ENCODE measurements at regions not wholly inside any gene's neighbourhood (a gene's known extent, or its start where the extent isn't known, plus 50 kb on each side); places are given as distances from the start of the nearest gene placed in this dataset.
A peak's percentile ranks its signal among the peaks of the same experiment; 100 is the strongest.
"Not testable (repeated sequence)": the region's sequence is repeated elsewhere in the genome, so short reads cannot be mapped to it uniquely, and the experiment has no call there.

GRCh38 chr14:55822906-55823305 lies 242.9 kb downstream of the KTN1 start:
- no peak for TF ChIP-seq CTCF (conservative IDR thresholded peaks at IDR 0.05)
- TF ChIP-seq ZFX (IDR thresholded peaks at IDR 0.05), result no peak
- no peak overlapping the region for H3K27ac ChIP-seq

- H3K27ac ChIP-seq, result peak overlapping the region; percentile 44; the same call in 1 of the 2 replicates
- TF ChIP-seq CTCF (conservative IDR thresholded peaks at IDR 0.05), result no peak
- no peak for TF ChIP-seq ZFX (IDR thresholded peaks at IDR 0.05)
These were observed 252.3 kb downstream of the KTN1 start for GRCh38 chr14:55832122-55832911.

GRCh38 chr14:55832974-55833373 lies 253.0 kb downstream of the KTN1 start:
- no peak for TF ChIP-seq CTCF (conservative IDR thresholded peaks at IDR 0.05)
- TF ChIP-seq ZFX (IDR thresholded peaks at IDR 0.05), result no peak
- H3K27ac ChIP-seq, result no peak overlapping the region

GRCh38 chr14:55834390-55834789 lies 254.4 kb downstream of the KTN1 start:
- no peak overlapping the region for H3K27ac ChIP-seq
- TF ChIP-seq ZFX (IDR thresholded peaks at IDR 0.05), result no peak
- no peak for TF ChIP-seq CTCF (conservative IDR thresholded peaks at IDR 0.05)

- no peak overlapping the region for H3K27ac ChIP-seq
- TF ChIP-seq CTCF (conservative IDR thresholded peaks at IDR 0.05) (no peak), ZFX (IDR thresholded peaks at IDR 0.05) (no peak)
These were observed 256.0 kb downstream of the KTN1 start for GRCh38 chr14:55835985-55836384.

- H3K27ac ChIP-seq, result no peak overlapping the region
- TF ChIP-seq ZFX (IDR thresholded peaks at IDR 0.05) (no peak), CTCF (conservative IDR thresholded peaks at IDR 0.05) (no peak)
These were observed 257.5 kb downstream of the KTN1 start for GRCh38 chr14:55837467-55837866.

GRCh38 chr14:55838529-55839052 lies 258.6 kb downstream of the KTN1 start:
- H3K27ac ChIP-seq, result no peak overlapping the region
- TF ChIP-seq CTCF (conservative IDR thresholded peaks at IDR 0.05), result no peak
- no peak for TF ChIP-seq ZFX (IDR thresholded peaks at IDR 0.05)

GRCh38 chr14:55839301-55839947 lies 259.4 kb downstream of the KTN1 start:
- H3K27ac ChIP-seq, result not testable (repeated sequence)
